ENCODE measurements at regions not wholly inside any gene's neighbourhood (a gene's known extent, or its start where the extent isn't known, plus 50 kb on each side); places are given as distances from the start of the nearest gene placed in this dataset.

- no peak for TF ChIP-seq POLR2AphosphoS5 (IDR thresholded peaks at IDR 0.05)
- TF ChIP-seq CTCF (IDR thresholded peaks at IDR 0.05; ENCODE audit: poor library complexity, severe bottlenecking), result no peak
These were observed 233.3 kb downstream of the NEDD1 start for GRCh38 chr12:97140355-97140754.

All from neural cell (in vitro differentiated cells).